Keratinocyte (primary cell): ENCODE measurements at regions not wholly inside any gene's neighbourhood (a gene's known extent, or its start where the extent isn't known, plus 50 kb on each side); places are given as distances from the start of the nearest gene placed in this dataset.

ENCODE experiments used
- DNase-seq: peaks from one replicate; pipeline ENCODE4 v3.0.0-alpha.2; 2011; ENCODE audit warnings: low read depth, missing footprints, low spot score
- FAIRE-seq: peaks from 2 replicates; lab custom pipeline; 2011; peaks lifted over from hg19 to GRCh38; lab: Jason Lieb, UNC
- H2AFZ ChIP-seq: 2 replicates; pipeline ENCODE4 v1.6.0; 2012; ENCODE audit warnings: low read length, control low read depth, inconsistent platforms; ENCODE audit not compliant: control insufficient read depth
- H3K27ac ChIP-seq: 2 replicates; pipeline ENCODE4 v1.5.1; 2011; ENCODE audit warnings: low read length; ENCODE audit not compliant: control insufficient read depth, insufficient read depth
- H3K27me3 ChIP-seq: 3 replicates; pipeline ENCODE4 v1.6.0; 2011; ENCODE audit warnings: low read length; ENCODE audit not compliant: control insufficient read depth, insufficient read depth; ENCODE audit errors: extremely low read depth
- H3K36me3 ChIP-seq, 2 experiments: 2 replicates in 1 of 2; 3 replicates in 1 of 2; pipeline ENCODE4 v1.5.1; 2011; ENCODE audit warnings: low read length in 2 of 2, mild to moderate bottlenecking in 1 of 2; ENCODE audit not compliant: control insufficient read depth in 2 of 2, insufficient read depth in 2 of 2; ENCODE audit errors: extremely low read depth in 1 of 2
- H3K4me1 ChIP-seq: 3 replicates; pipeline ENCODE4 v1.5.1; 2011; ENCODE audit warnings: low read length; ENCODE audit not compliant: control insufficient read depth, insufficient read depth; ENCODE audit errors: extremely low read depth
- H3K4me2 ChIP-seq: 3 replicates; pipeline ENCODE4 v1.6.0; 2011; ENCODE audit warnings: low read depth, low read length; ENCODE audit not compliant: control insufficient read depth, insufficient read depth; ENCODE audit errors: extremely low read depth
- H3K4me3 ChIP-seq, 3 experiments: fragments of 200-600 bp in 1 of 3; sonication (generic) in 1 of 3; 2 replicates in 2 of 3; 3 replicates in 1 of 3; pipeline ENCODE4 v1.5.1; 2011 to 2016; ENCODE audit warnings: low read length in 3 of 3, mild to moderate bottlenecking in 3 of 3, control low read depth in 2 of 3, inconsistent platforms in 1 of 3, low read depth in 1 of 3, mixed read lengths in 1 of 3, mixed run types in 1 of 3, moderate library complexity in 1 of 3; ENCODE audit not compliant: control insufficient read depth in 2 of 3, insufficient read depth in 2 of 3; ENCODE audit errors: extremely low read depth in 1 of 3
- H3K79me2 ChIP-seq: 2 replicates; pipeline ENCODE4 v1.6.0; 2012; ENCODE audit warnings: low read length; ENCODE audit not compliant: control insufficient read depth, insufficient read depth
- H3K9ac ChIP-seq: 3 replicates; pipeline ENCODE4 v1.6.0; 2011; ENCODE audit warnings: low read length; ENCODE audit not compliant: control insufficient read depth, insufficient read depth; ENCODE audit errors: extremely low read depth
- H3K9me1 ChIP-seq: 3 replicates; pipeline ENCODE4 v1.6.0; 2011; ENCODE audit warnings: low read length; ENCODE audit not compliant: control insufficient read depth, insufficient read depth; ENCODE audit errors: extremely low read depth
- H3K9me3 ChIP-seq: 2 replicates; pipeline ENCODE4 v1.5.1; 2012; ENCODE audit warnings: low read depth, low read length; ENCODE audit not compliant: control insufficient read depth
- H4K20me1 ChIP-seq: 3 replicates; pipeline ENCODE4 v1.6.0; 2011; ENCODE audit warnings: low read length; ENCODE audit not compliant: control insufficient read depth, insufficient read depth; ENCODE audit errors: extremely low read depth
- EZH2 ChIP-seq: IDR thresholded peaks from one replicate; pipeline ENCODE4 v1.6.1; 2012; ENCODE audit warnings: inconsistent platforms, mild to moderate bottlenecking, low read length, moderate library complexity
- dilution Hi-C: fragments of 300-500 bp; cut with MboI; formaldehyde crosslinking; loops from one replicate; pipeline ENCODE4 v1.7.0; 2020; ENCODE audit warnings: low sequenced_read_pairs; ENCODE audit not compliant: extremely low pct_ligation_motif_present
- TF ChIP-seq, protein P1 (sequence below), 3 experiments: IDR thresholded peaks in 1 of 3; conservative IDR thresholded peaks in 1 of 3; optimal IDR thresholded peaks in 1 of 3; 2 replicates in 2 of 3; 3 replicates in 1 of 3; pipeline versions ENCODE3 to v1.5.1; 2011; ENCODE audit warnings: low read length in 3 of 3, mild to moderate bottlenecking in 3 of 3, moderate library complexity in 2 of 3, control low read depth in 1 of 3, inconsistent platforms in 1 of 3; ENCODE audit not compliant: insufficient read depth in 2 of 3; ENCODE audit errors: extremely low read depth in 1 of 3

DNA sequence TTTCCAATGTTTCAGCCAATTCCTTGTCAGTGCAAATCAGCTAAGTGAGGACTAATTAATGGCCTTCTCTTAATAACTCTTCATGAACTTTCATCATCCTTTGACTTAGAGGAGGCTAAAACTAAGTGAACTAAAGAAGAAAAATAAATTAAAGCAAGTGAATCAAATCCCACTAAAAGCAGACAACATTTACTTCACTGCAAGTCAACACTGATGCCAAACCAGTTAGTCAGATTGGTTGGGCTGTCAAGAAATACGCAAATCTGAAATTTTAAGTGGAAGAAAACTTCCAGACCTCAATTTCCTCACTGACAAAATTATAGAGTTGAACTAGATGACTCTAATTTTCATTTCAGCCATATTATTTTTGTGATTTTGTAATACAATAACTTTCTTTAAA is 137.2 kb upstream of the PRLR start:
- H3K27ac ChIP-seq, result no peak overlapping the region
- dilution Hi-C loops, result no loop called here
- H3K4me3 ChIP-seq, result no peak overlapping the region
- H3K9me3 ChIP-seq, result no peaks in the 10 kb centered on the region
- H4K20me1 ChIP-seq, result no peaks in the 10 kb centered on the region
- TF ChIP-seq, protein P1, sequence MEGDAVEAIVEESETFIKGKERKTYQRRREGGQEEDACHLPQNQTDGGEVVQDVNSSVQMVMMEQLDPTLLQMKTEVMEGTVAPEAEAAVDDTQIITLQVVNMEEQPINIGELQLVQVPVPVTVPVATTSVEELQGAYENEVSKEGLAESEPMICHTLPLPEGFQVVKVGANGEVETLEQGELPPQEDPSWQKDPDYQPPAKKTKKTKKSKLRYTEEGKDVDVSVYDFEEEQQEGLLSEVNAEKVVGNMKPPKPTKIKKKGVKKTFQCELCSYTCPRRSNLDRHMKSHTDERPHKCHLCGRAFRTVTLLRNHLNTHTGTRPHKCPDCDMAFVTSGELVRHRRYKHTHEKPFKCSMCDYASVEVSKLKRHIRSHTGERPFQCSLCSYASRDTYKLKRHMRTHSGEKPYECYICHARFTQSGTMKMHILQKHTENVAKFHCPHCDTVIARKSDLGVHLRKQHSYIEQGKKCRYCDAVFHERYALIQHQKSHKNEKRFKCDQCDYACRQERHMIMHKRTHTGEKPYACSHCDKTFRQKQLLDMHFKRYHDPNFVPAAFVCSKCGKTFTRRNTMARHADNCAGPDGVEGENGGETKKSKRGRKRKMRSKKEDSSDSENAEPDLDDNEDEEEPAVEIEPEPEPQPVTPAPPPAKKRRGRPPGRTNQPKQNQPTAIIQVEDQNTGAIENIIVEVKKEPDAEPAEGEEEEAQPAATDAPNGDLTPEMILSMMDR (optimal IDR thresholded peaks at IDR 0.05 in 1 of 3, IDR thresholded peaks at IDR 0.05 in 1 of 3, conservative IDR thresholded peaks at IDR 0.05 in 1 of 3; ENCODE audit: extremely low read depth in 1 of 3, insufficient read depth in 2 of 3, low read length in 3 of 3), result no peak
- TF ChIP-seq EZH2, result no peak
- no peak overlapping the region for H3K9ac ChIP-seq
- H3K9me1 ChIP-seq, result no peaks in the 10 kb centered on the region
- H3K79me2 ChIP-seq, result no peaks in the 10 kb centered on the region
- FAIRE-seq (no peak), DNase-seq (no peak)
- no peaks in the 10 kb centered on the region for H3K36me3 ChIP-seq
- no peak overlapping the region for H3K4me2 ChIP-seq
- no peaks in the 10 kb centered on the region for H3K4me1 ChIP-seq
- H3K27me3 ChIP-seq, result no peaks in the 10 kb centered on the region
- no peak overlapping the region for H2AFZ ChIP-seq

DNA sequence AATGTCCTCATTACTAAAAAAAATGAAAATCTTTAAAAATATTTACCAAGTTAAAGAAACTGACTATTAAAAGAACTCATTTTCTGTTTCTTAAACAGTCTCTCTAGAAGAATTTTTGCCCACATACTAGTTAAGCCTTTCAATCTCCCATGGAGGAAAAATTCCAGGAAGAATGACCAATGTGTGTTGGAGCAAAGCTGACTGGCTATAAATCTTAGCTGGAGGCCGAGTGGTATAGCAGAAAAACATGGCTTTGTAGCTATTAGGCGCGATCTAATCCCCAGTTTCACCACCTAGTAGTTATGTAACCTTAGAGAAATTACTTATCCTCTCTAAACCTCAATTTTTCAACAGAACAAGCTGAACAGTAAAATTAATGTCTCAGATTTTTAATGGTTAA is 135.5 kb upstream of the PRLR start:
- no peak overlapping the region for H3K4me2 ChIP-seq
- H3K27ac ChIP-seq, result no peak overlapping the region
- FAIRE-seq (no peak), DNase-seq (no peak)
- no peak overlapping the region for H3K9ac ChIP-seq
- H3K4me1 ChIP-seq, result no peaks in the 10 kb centered on the region
- H3K9me1 ChIP-seq, result no peaks in the 10 kb centered on the region
- no peaks in the 10 kb centered on the region for H4K20me1 ChIP-seq
- no peak overlapping the region for H2AFZ ChIP-seq
- TF ChIP-seq, protein P1 (optimal IDR thresholded peaks at IDR 0.05 in 1 of 3, IDR thresholded peaks at IDR 0.05 in 1 of 3, conservative IDR thresholded peaks at IDR 0.05 in 1 of 3; ENCODE audit: extremely low read depth in 1 of 3, insufficient read depth in 2 of 3, low read length in 3 of 3), result no peak
- TF ChIP-seq EZH2, result no peak
- H3K79me2 ChIP-seq, result no peaks in the 10 kb centered on the region
- dilution Hi-C loops, result no loop called here
- no peak overlapping the region for H3K4me3 ChIP-seq
- H3K36me3 ChIP-seq, result no peaks in the 10 kb centered on the region
- no peaks in the 10 kb centered on the region for H3K27me3 ChIP-seq
- H3K9me3 ChIP-seq, result no peaks in the 10 kb centered on the region
